ENCODE measurements at regions not wholly inside any gene's neighbourhood (a gene's known extent, or its start where the extent isn't known, plus 50 kb on each side); places are given as distances from the start of the nearest gene placed in this dataset.

GRCh38 chr13:27699952-27700351 is 78.3 kb downstream of the POLR1D start:
- in situ Hi-C loops (cut with MboI) = no loop called here
- no peak overlapping the region for H3K4me3 ChIP-seq
- H3K36me3 ChIP-seq (ENCODE audit: control insufficient read depth in 2 of 2, insufficient read depth in 2 of 2, low read length in 1 of 2) = no peaks in the 10 kb centered on the region
- H3K9me3 ChIP-seq (replicated peaks; ENCODE audit: control insufficient read depth, insufficient read depth, low read length) = peaks cover 2% of the 10 kb centered on the region; the same call in 1 of the 3 replicates
- ChIA-PET POLR2A (no interaction called here), SMC1A (ENCODE audit: uncharacterized antibody, unreplicated experiment) (no interaction called here), CTCF (no interaction called here), RAD21 (ENCODE audit: unreplicated experiment) (no interaction called here)
- DNase-seq (ENCODE audit: low read depth, low spot score) (no peak), ATAC-seq (no peak), FAIRE-seq (no peak)
- BruUV-seq (replicated peaks) = no TSS peak
- TF ChIP-seq CBX3 (IDR thresholded peaks at IDR 0.05; ENCODE audit: borderline replicate concordance, low read depth) (no peak), HDAC2 (IDR thresholded peaks at IDR 0.05) (no peak)
- TF ChIP-seq, protein P1, sequence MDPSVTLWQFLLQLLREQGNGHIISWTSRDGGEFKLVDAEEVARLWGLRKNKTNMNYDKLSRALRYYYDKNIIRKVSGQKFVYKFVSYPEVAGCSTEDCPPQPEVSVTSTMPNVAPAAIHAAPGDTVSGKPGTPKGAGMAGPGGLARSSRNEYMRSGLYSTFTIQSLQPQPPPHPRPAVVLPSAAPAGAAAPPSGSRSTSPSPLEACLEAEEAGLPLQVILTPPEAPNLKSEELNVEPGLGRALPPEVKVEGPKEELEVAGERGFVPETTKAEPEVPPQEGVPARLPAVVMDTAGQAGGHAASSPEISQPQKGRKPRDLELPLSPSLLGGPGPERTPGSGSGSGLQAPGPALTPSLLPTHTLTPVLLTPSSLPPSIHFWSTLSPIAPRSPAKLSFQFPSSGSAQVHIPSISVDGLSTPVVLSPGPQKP (IDR thresholded peaks at IDR 0.05; ENCODE audit: low read depth, low read length) = no peak
- no peak overlapping the region for H3K27ac ChIP-seq (ENCODE audit: control insufficient read depth, insufficient read depth)
- H3K27me3 ChIP-seq (replicated peaks in 1 of 2; ENCODE audit: control insufficient read depth in 2 of 2, insufficient read depth in 2 of 2, low read length in 1 of 2) = no peaks in the 10 kb centered on the region
- H2AFZ ChIP-seq (ENCODE audit: control insufficient read depth, low read depth, low read length) = no peak overlapping the region
- H3K9ac ChIP-seq (ENCODE audit: control insufficient read depth, insufficient read depth, low read length) = no peak overlapping the region
- H3K4me1 ChIP-seq (ENCODE audit: control insufficient read depth, insufficient read depth, low read length) = no peaks in the 10 kb centered on the region
- WGBS (ENCODE audit: insufficient coverage, insufficient replicate concordance, low lambda C conversion rate, missing lambda C conversion rate) = 83% methylated on average over 4 of the region's 4 CpGs
- H3K79me2 ChIP-seq (ENCODE audit: control insufficient read depth, insufficient read depth, low read length) = no peaks in the 10 kb centered on the region
- H3K4me2 ChIP-seq (ENCODE audit: control insufficient read depth, insufficient read depth) = no peak overlapping the region
- intact Hi-C loops (cut with micrococcal nuclease; ENCODE audit: unreplicated experiment) = no loop called here
- no peaks in the 10 kb centered on the region for H4K20me1 ChIP-seq (ENCODE audit: control insufficient read depth, insufficient read depth)

DNA sequence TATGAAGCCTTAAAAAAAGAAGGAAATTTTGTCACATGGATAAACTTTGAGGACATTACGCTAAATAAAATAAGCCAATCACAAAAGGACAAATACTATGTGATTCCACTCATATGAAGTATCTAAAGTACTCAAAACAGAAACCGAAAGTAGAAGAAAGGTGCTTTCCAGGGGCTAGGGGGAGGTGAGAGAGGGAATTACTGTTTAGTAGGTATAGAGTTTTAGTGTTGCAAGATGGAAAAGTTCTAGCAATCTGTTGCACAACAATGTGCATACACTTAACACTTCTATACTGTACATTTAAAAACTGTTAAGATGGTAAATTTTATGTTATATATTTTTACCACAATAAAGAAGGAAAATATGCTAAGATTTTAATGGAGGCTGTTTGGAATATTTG is 83.0 kb downstream of the POLR1D start:
- no peaks in the 10 kb centered on the region; a peak in 1 of 4 replicates for H3K27me3 ChIP-seq (replicated peaks in 1 of 2; ENCODE audit: control insufficient read depth in 2 of 2, insufficient read depth in 2 of 2, low read length in 1 of 2)
- RAD21 ChIA-PET (ENCODE audit: unreplicated experiment) = no interaction called here
- FAIRE-seq (no peak), DNase-seq (ENCODE audit: low read depth, low spot score) (peak; percentile 1), ATAC-seq (peak; percentile 76)
- H3K4me1 ChIP-seq (ENCODE audit: control insufficient read depth, insufficient read depth, low read length) = no peaks in the 10 kb centered on the region
- no peak overlapping the region for H3K4me2 ChIP-seq (ENCODE audit: control insufficient read depth, insufficient read depth)
- CTCF ChIA-PET = no interaction called here
- no peak overlapping the region for H3K27ac ChIP-seq (ENCODE audit: control insufficient read depth, insufficient read depth)
- no peak overlapping the region for H3K9ac ChIP-seq (ENCODE audit: control insufficient read depth, insufficient read depth, low read length)
- no peaks in the 10 kb centered on the region for H4K20me1 ChIP-seq (ENCODE audit: control insufficient read depth, insufficient read depth)
- H3K9me3 ChIP-seq (replicated peaks; ENCODE audit: control insufficient read depth, insufficient read depth, low read length) = peaks cover 4% of the 10 kb centered on the region; the same call in 1 of the 3 replicates
- intact Hi-C loops (cut with micrococcal nuclease; ENCODE audit: unreplicated experiment) = no loop called here
- no TSS peak for BruUV-seq (replicated peaks)
- POLR2A ChIA-PET = no interaction called here
- 58% methylated on average over 2 of the region's 2 CpGs for WGBS (ENCODE audit: insufficient coverage, insufficient replicate concordance, low lambda C conversion rate, missing lambda C conversion rate)
- no peaks in the 10 kb centered on the region for H3K79me2 ChIP-seq (ENCODE audit: control insufficient read depth, insufficient read depth, low read length)
- no peak overlapping the region for H2AFZ ChIP-seq (ENCODE audit: control insufficient read depth, low read depth, low read length)
- no peaks in the 10 kb centered on the region for H3K36me3 ChIP-seq (ENCODE audit: control insufficient read depth in 2 of 2, insufficient read depth in 2 of 2, low read length in 1 of 2)
- no peak for TF ChIP-seq BMI1 (IDR thresholded peaks at IDR 0.05; ENCODE audit: borderline replicate concordance)
- no peak for TF ChIP-seq MTA2 (IDR thresholded peaks at IDR 0.05; ENCODE audit: low read depth)
- TF ChIP-seq SMARCA5 (IDR thresholded peaks at IDR 0.05) = no peak
- no peak for TF ChIP-seq JUNB (IDR thresholded peaks at IDR 0.05)
- TF ChIP-seq SUZ12 (IDR thresholded peaks at IDR 0.05; ENCODE audit: unreplicated experiment) = no peak
- TF ChIP-seq, protein P2, sequence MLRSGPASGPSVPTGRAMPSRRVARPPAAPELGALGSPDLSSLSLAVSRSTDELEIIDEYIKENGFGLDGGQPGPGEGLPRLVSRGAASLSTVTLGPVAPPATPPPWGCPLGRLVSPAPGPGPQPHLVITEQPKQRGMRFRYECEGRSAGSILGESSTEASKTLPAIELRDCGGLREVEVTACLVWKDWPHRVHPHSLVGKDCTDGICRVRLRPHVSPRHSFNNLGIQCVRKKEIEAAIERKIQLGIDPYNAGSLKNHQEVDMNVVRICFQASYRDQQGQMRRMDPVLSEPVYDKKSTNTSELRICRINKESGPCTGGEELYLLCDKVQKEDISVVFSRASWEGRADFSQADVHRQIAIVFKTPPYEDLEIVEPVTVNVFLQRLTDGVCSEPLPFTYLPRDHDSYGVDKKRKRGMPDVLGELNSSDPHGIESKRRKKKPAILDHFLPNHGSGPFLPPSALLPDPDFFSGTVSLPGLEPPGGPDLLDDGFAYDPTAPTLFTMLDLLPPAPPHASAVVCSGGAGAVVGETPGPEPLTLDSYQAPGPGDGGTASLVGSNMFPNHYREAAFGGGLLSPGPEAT (IDR thresholded peaks at IDR 0.05; ENCODE audit: low read depth) = peak; percentile 61; the same call in 1 of the 2 replicates
- TF ChIP-seq SIN3A (IDR thresholded peaks at IDR 0.05; ENCODE audit: low read depth, low read length) = no peak
- TF ChIP-seq, protein P3, sequence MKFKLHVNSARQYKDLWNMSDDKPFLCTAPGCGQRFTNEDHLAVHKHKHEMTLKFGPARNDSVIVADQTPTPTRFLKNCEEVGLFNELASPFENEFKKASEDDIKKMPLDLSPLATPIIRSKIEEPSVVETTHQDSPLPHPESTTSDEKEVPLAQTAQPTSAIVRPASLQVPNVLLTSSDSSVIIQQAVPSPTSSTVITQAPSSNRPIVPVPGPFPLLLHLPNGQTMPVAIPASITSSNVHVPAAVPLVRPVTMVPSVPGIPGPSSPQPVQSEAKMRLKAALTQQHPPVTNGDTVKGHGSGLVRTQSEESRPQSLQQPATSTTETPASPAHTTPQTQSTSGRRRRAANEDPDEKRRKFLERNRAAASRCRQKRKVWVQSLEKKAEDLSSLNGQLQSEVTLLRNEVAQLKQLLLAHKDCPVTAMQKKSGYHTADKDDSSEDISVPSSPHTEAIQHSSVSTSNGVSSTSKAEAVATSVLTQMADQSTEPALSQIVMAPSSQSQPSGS (IDR thresholded peaks at IDR 0.05; ENCODE audit: low read length) = no peak
- in situ Hi-C loops (cut with MboI) = no loop called here
- no peak overlapping the region for H3K4me3 ChIP-seq
- SMC1A ChIA-PET (ENCODE audit: uncharacterized antibody, unreplicated experiment) = no interaction called here

Measured in GM12878 (cell line).